Amniotic epithelial cell (primary cell): ENCODE measurements at regions not wholly inside any gene's neighbourhood (a gene's known extent, or its start where the extent isn't known, plus 50 kb on each side); places are given as distances from the start of the nearest gene placed in this dataset.
A peak's percentile ranks its signal among the peaks of the same experiment; 100 is the strongest.

Experiments used
- DNase-seq: peaks from one replicate; pipeline ENCODE4 v3.0.0-alpha.2; 2010; ENCODE audit warnings: low read depth

GRCh38 chr6:92945799-92946198 is 473.6 kb downstream of the EPHA7 start:
- peak; percentile 15 for DNase-seq

GRCh38 chr6:92944132-92944531 is 475.2 kb downstream of the EPHA7 start:
- DNase-seq, result no peak

DNA sequence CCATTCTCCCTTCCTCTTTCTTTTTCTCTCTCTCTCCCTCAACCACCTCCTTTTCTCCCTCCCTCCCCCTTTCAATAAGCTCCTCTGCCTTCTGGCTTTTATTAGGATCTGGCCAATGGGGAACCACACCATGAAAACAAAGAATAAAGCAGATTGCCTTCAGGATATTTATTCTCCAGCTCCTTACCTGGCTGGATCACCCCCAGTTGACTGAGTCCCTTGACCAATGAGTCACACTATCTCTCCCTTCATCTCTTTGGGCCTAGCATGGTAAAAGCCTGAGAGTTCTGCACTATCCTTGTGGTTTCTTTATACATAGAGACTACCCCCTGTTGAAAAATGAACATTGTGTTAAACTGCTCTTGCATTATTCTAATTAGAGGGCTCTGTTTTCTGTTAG is 476.8 kb downstream of the EPHA7 start:
- DNase-seq, result no peak

GRCh38 chr6:92934625-92935024 is 484.7 kb downstream of the EPHA7 start:
- DNase-seq, result no peak

GRCh38 chr6:92930171-92930570 is 489.2 kb downstream of the EPHA7 start:
- DNase-seq, result no peak

- DNase-seq, result no peak
Measured at GRCh38 chr6:92922216-92922806, 497.0 kb downstream of the EPHA7 start.

GRCh38 chr6:92915466-92915865 is 503.9 kb downstream of the EPHA7 start:
- no peak for DNase-seq

- no peak for DNase-seq
Measured at GRCh38 chr6:92911301-92911700, 508.1 kb downstream of the EPHA7 start.

GRCh38 chr6:92910646-92911045 is 508.7 kb downstream of the EPHA7 start:
- DNase-seq, result no peak

GRCh38 chr6:92906385-92906784 is 513.0 kb downstream of the EPHA7 start:
- DNase-seq, result no peak

DNA sequence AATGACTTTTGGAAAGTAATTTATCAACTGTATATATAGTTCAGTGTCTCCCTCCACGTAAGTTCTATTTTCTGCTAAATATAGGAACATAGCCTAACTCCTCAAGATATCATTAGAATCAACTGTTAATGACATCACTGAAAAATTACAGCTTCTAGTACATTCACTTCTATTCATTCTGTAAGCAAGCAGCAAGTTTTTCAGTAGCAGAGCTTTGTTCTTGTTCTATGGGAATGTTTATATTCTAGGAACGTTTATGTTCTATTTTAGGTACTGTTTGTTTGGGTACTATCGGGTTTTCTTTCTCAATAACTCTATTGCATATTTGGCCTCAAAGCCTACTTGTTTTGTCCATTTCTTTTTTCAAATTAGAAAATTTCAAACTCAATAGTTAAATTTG is 525.6 kb downstream of the EPHA7 start:
- no peak for DNase-seq

DNA sequence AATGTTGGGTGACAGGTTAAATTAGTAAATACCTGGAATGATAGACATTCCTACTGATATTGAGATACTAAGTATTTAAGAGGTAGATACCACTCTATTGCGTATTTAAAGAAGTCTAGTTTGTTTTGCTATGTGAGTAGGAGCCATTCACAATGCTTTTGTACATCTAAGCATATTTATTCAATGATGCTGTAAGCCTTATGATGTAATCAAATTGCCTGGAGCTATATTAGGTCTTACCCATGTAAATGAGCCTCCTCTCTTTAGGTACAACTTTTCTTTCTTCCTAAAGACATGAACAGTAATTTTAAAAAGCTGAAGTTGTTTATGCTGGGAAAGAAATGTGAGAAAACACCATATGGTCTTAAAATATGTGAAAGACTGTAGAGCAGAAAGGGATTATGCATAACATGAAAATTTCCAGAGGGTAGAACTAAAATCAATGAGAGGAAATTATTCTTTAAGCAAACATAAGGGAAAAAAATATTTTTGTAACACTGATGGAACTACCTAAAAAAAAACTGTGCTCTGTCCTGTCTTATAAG is 526.7 kb downstream of the EPHA7 start:
- DNase-seq, result no peak

DNA sequence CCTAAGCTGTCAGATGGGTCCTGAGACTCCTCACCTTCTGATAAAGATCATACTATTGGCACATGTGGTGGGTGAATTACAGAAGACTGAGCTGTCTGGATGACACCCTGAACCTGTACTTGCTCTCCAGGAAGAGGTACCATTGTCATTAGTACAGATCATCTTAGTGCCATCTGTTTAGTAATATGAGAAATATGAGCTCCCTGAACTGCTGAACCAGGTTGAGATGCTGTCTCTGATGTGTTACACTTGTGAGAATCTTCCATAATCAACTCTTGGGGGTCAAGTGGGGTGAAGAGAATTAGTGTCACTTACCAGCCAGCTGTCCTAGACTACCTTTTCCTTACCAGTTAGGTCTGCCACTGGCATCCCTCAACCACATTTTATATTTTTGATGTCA is 531.0 kb downstream of the EPHA7 start:
- DNase-seq, result no peak

GRCh38 chr6:92887871-92888270 is 531.5 kb downstream of the EPHA7 start:
- no peak for DNase-seq

- no peak for DNase-seq
Measured at GRCh38 chr6:92879526-92879925, 539.8 kb downstream of the EPHA7 start.

- no peak for DNase-seq
Measured at GRCh38 chr6:92864966-92865555, 554.3 kb downstream of the EPHA7 start.

GRCh38 chr6:92849636-92850035 is 569.7 kb downstream of the EPHA7 start:
- no peak for DNase-seq

GRCh38 chr6:92848901-92849300 is 570.5 kb downstream of the EPHA7 start:
- DNase-seq, result no peak

DNA sequence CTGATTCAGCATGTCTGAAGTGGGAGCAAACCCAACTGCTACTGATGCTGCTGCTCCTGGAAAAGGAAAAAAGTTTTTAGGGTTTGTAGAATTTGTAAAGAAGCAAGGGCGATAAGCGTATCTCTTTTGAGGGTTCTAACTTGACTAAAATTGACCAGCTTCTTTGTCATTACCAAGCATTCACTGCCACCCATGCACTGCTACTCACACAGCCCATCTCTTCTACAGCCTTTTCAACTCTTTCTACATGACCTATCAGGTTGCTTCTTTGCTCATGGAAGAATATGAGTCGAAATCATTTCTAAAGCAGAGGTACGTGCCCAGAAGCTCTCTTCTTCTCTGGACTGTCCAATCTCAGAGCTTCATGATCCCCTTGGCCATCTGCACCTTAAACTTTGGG is 570.9 kb downstream of the EPHA7 start:
- DNase-seq, result no peak

- DNase-seq, result no peak
Measured at GRCh38 chr6:92847988-92848387, 571.4 kb downstream of the EPHA7 start.

DNA sequence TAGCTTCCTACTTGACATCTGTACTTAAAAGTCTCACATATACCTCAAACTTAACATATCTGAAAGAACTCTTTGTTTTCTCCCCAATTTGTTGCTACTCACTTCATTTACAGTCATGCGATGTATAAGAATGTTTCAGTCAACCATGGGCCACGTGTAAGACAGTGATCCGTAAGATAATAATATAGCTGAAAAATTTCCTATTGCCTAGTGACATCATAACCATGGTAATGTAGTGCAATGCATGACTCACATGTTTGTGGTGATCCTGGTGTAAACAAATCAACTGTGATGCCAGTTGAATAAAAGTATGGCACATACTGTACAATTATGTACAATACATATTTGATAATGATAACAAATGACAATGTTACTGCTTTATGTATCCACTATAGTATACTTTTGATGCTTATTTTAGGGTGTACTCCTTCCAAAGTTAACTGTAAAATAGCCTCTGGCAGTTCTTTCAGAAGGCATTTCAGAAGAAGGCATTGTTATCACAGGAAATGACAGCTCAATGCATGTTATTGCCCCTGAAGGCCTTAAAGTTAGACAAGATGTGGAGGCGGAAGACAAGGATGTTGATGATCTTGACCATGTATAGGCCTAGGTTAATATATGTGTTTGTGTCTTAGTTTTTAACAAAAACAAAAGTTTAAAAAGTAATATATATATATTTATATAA is 579.0 kb downstream of the EPHA7 start:
- DNase-seq, result peak; percentile 20

DNA sequence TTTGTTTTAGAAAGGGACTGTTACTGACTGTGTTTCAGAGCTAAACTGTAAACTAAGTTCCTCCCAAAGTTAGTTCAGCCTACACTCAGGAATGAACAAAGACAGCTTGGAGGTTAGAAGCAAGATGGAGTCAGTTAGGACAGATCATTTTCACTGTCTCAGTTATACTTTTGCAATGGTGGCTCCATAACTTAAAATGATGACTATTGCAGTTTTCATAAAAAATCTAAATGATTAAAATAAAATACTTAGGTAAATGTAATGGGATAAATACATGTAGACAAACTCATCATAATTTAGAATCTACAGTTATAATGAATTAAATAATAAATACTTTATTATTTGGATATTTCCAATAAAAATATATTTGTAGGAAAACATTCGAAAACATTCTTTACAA is 590.6 kb downstream of the EPHA7 start:
- no peak for DNase-seq

DNA sequence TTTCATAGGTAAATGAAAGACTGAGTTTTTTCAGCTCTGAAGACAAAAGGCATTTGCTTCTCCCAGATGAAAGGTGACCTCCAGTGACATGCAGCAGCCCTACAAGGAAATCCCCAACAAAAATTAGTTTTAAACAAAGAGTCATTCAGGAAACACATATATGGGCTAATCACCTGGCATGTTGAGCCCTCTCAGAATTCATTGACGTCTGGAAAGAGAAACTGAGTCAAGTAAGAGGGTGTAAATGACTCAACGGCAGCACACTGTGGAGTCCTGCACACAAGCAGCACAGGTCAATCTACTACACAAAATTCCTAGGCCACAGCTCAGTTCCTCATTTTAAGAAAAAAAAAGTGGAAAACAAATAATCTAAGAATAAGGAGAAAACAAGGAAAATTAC is 592.3 kb downstream of the EPHA7 start:
- DNase-seq, result no peak

- DNase-seq, result no peak
Measured at GRCh38 chr6:92826633-92827032, 592.7 kb downstream of the EPHA7 start.
